Neural cell (in vitro differentiated cells): ENCODE measurements at regions not wholly inside any gene's neighbourhood (a gene's known extent, or its start where the extent isn't known, plus 50 kb on each side); places are given as distances from the start of the nearest gene placed in this dataset.

Experiments used
- H2AFZ ChIP-seq: fragments of 200-600, 300-800 bp; sonication (generic), shearing (Covaris generic); 2 replicates; pipeline ENCODE4 v1.6.0; 2014; ENCODE audit warnings: low read depth, mild to moderate bottlenecking, antibody characterized with exemption, low read length, moderate library complexity
- H3F3A ChIP-seq: fragments of 200-600 bp; shearing (Covaris generic); 2 replicates; pipeline ENCODE4 v1.6.1; 2016; ENCODE audit warnings: mild to moderate bottlenecking, moderate library complexity, mixed read lengths, antibody characterized with exemption, low read length; ENCODE audit not compliant: insufficient read depth, poor library complexity, severe bottlenecking
- H3K27ac ChIP-seq: fragments of 200-600, 300-800 bp; sonication (generic), shearing (Covaris generic); 2 replicates; pipeline ENCODE4 v1.5.1; 2014; ENCODE audit warnings: mild to moderate bottlenecking, low read length, moderate library complexity
- H3K27me3 ChIP-seq: fragments of 300-800, 200-600 bp; sonication (generic), shearing (Covaris generic); 2 replicates; pipeline ENCODE4 v1.6.0; 2014; ENCODE audit warnings: mild to moderate bottlenecking, low read depth, low read length, moderate library complexity; ENCODE audit not compliant: insufficient read depth
- H3K36me3 ChIP-seq: fragments of 300-800, 200-600 bp; sonication (generic), shearing (Covaris generic); 2 replicates; pipeline ENCODE4 v1.5.1; 2014; ENCODE audit warnings: mild to moderate bottlenecking, antibody characterized with exemption, low read length, moderate library complexity; ENCODE audit not compliant: insufficient read depth
- H3K4me2 ChIP-seq: fragments of 300-800, 200-600 bp; sonication (generic), shearing (Covaris generic); 2 replicates; pipeline ENCODE4 v1.6.0; 2014; ENCODE audit warnings: mild to moderate bottlenecking, low read length
- H3K4me3 ChIP-seq: fragments of 300-800, 200-600 bp; sonication (generic), shearing (Covaris generic); 2 replicates; pipeline ENCODE4 v1.5.1; 2014; ENCODE audit warnings: mild to moderate bottlenecking, low read length, moderate library complexity
- H3K79me2 ChIP-seq: fragments of 200-600 bp; shearing (Covaris generic); replicated peaks from 2 replicates; pipeline ENCODE4 v1.6.0; 2014; ENCODE audit warnings: mild to moderate bottlenecking, low read length, moderate library complexity; ENCODE audit not compliant: insufficient read depth
- H3K9ac ChIP-seq: fragments of 300-800, 200-600 bp; sonication (generic), shearing (Covaris generic); 2 replicates; pipeline ENCODE4 v1.6.1; 2016; ENCODE audit warnings: mild to moderate bottlenecking, low read length, mixed read lengths
- H3K9me2 ChIP-seq: fragments of 200-600 bp; shearing (Covaris generic); 2 replicates; pipeline ENCODE4 v1.6.1; 2016; ENCODE audit warnings: mild to moderate bottlenecking, low read length, mixed read lengths; ENCODE audit not compliant: insufficient read depth
- H3K9me3 ChIP-seq: fragments of 200-600, 300-800 bp; sonication (generic), shearing (Covaris generic); 2 replicates; pipeline ENCODE4 v1.6.1; 2016; ENCODE audit warnings: mild to moderate bottlenecking, mixed run types, low read length, moderate library complexity, mixed read lengths
- H4K20me1 ChIP-seq: fragments of 200-600 bp; shearing (Covaris generic); 2 replicates; pipeline ENCODE4 v1.6.1; 2016; ENCODE audit warnings: mild to moderate bottlenecking, mixed run types; ENCODE audit not compliant: insufficient read depth
- EP300 ChIP-seq: fragments of 450-650 bp; conservative IDR thresholded peaks from 2 replicates; pipeline ENCODE4 v1.6.1; 2014; ENCODE audit warnings: antibody characterized with exemption, mild to moderate bottlenecking, moderate library complexity; ENCODE audit not compliant: poor library complexity, severe bottlenecking
- EZH2 ChIP-seq: fragments of 200-600, 300-800 bp; shearing (Covaris generic), sonication (generic); IDR thresholded peaks from 2 replicates; pipeline ENCODE4 v1.6.1; 2014; ENCODE audit warnings: antibody characterized with exemption, low read length, borderline replicate concordance, mild to moderate bottlenecking; ENCODE audit not compliant: insufficient read depth, poor library complexity, severe bottlenecking
- MXI1 ChIP-seq: fragments of 450-650 bp; conservative IDR thresholded peaks from 2 replicates; pipeline ENCODE4 v1.6.1; 2014; ENCODE audit warnings: antibody characterized with exemption, mild to moderate bottlenecking; ENCODE audit not compliant: poor library complexity, severe bottlenecking
- POLR2AphosphoS5 ChIP-seq: IDR thresholded peaks from 2 replicates; pipeline ENCODE4 v1.6.1; 2012
- RAD21 ChIP-seq: fragments of 450-650 bp; conservative IDR thresholded peaks from 2 replicates; pipeline ENCODE4 v1.6.1; 2014; ENCODE audit warnings: antibody characterized with exemption, mild to moderate bottlenecking, moderate library complexity
- SMC3 ChIP-seq: fragments of 450-650 bp; conservative IDR thresholded peaks from 2 replicates; pipeline ENCODE4 v1.6.1; 2014; ENCODE audit warnings: antibody characterized with exemption, mild to moderate bottlenecking, moderate library complexity; ENCODE audit not compliant: poor library complexity
- TAF1 ChIP-seq: IDR thresholded peaks from 2 replicates; pipeline ENCODE4 v1.6.1; 2012; ENCODE audit warnings: low read depth
- TF ChIP-seq, protein P1 (sequence below): fragments of 450-650 bp; IDR thresholded peaks from 2 replicates; pipeline ENCODE4 v1.5.1; 2014; ENCODE audit warnings: antibody characterized with exemption, mild to moderate bottlenecking, moderate library complexity; ENCODE audit not compliant: poor library complexity, severe bottlenecking
- TF ChIP-seq, protein P2 (sequence below): IDR thresholded peaks from 2 replicates; pipeline ENCODE4 v1.6.1; 2012; ENCODE audit warnings: borderline replicate concordance

- H3K4me3 ChIP-seq, result no peak overlapping the region
- H3K9me2 ChIP-seq, result no peaks in the 10 kb centered on the region
- H3K9ac ChIP-seq, result no peak overlapping the region
- no peak overlapping the region for H3K4me2 ChIP-seq
- H2AFZ ChIP-seq, result no peak overlapping the region
- no peaks in the 10 kb centered on the region for H3F3A ChIP-seq
- no peaks in the 10 kb centered on the region for H3K79me2 ChIP-seq
- H4K20me1 ChIP-seq, result no peaks in the 10 kb centered on the region
- no peaks in the 10 kb centered on the region for H3K27me3 ChIP-seq
- no peaks in the 10 kb centered on the region for H3K36me3 ChIP-seq
- no peak overlapping the region for H3K27ac ChIP-seq
- no peak for TF ChIP-seq POLR2AphosphoS5
- no peak for TF ChIP-seq EP300
- no peak for TF ChIP-seq MXI1
- H3K9me3 ChIP-seq, result no peaks in the 10 kb centered on the region
Observed at GRCh38 chr7:13240349-13240748, 552.9 kb downstream of the ARL4A start.

DNA sequence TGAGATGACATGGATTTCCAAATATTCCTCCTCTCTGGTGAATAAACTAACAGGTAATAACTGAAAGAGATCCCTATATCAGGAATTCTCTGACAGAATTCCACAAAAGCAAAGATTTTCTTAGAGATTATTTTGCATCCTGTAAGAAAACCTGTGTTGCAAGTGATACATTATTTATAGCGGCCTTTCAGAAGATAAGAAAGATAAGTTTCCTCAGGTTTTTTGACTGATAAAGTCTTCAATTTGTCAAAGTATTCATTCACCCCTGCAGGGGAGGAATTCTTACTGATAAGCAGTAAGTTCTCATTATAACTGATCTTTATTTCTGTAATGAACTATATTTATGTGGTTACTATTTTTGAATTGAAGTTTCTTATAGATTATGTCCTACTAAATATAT is 554.0 kb downstream of the ARL4A start:
- Histone ChIP-seq H3K9me3 (no peaks in the 10 kb centered on the region), H3K27ac (no peak overlapping the region), H2AFZ (no peak overlapping the region), H3F3A (no peaks in the 10 kb centered on the region), H3K4me2 (no peak overlapping the region), H4K20me1 (no peaks in the 10 kb centered on the region), H3K36me3 (no peaks in the 10 kb centered on the region), H3K9me2 (no peaks in the 10 kb centered on the region), H3K9ac (no peak overlapping the region), H3K79me2 (no peaks in the 10 kb centered on the region), H3K4me3 (no peak overlapping the region), H3K27me3 (no peaks in the 10 kb centered on the region)
- TF ChIP-seq SMC3 (no peak), EP300 (no peak), EZH2 (no peak), TAF1 (no peak), MXI1 (no peak), POLR2AphosphoS5 (no peak), RAD21 (no peak)
- TF ChIP-seq, protein P1, sequence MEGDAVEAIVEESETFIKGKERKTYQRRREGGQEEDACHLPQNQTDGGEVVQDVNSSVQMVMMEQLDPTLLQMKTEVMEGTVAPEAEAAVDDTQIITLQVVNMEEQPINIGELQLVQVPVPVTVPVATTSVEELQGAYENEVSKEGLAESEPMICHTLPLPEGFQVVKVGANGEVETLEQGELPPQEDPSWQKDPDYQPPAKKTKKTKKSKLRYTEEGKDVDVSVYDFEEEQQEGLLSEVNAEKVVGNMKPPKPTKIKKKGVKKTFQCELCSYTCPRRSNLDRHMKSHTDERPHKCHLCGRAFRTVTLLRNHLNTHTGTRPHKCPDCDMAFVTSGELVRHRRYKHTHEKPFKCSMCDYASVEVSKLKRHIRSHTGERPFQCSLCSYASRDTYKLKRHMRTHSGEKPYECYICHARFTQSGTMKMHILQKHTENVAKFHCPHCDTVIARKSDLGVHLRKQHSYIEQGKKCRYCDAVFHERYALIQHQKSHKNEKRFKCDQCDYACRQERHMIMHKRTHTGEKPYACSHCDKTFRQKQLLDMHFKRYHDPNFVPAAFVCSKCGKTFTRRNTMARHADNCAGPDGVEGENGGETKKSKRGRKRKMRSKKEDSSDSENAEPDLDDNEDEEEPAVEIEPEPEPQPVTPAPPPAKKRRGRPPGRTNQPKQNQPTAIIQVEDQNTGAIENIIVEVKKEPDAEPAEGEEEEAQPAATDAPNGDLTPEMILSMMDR, result no peak
- TF ChIP-seq, protein P2, sequence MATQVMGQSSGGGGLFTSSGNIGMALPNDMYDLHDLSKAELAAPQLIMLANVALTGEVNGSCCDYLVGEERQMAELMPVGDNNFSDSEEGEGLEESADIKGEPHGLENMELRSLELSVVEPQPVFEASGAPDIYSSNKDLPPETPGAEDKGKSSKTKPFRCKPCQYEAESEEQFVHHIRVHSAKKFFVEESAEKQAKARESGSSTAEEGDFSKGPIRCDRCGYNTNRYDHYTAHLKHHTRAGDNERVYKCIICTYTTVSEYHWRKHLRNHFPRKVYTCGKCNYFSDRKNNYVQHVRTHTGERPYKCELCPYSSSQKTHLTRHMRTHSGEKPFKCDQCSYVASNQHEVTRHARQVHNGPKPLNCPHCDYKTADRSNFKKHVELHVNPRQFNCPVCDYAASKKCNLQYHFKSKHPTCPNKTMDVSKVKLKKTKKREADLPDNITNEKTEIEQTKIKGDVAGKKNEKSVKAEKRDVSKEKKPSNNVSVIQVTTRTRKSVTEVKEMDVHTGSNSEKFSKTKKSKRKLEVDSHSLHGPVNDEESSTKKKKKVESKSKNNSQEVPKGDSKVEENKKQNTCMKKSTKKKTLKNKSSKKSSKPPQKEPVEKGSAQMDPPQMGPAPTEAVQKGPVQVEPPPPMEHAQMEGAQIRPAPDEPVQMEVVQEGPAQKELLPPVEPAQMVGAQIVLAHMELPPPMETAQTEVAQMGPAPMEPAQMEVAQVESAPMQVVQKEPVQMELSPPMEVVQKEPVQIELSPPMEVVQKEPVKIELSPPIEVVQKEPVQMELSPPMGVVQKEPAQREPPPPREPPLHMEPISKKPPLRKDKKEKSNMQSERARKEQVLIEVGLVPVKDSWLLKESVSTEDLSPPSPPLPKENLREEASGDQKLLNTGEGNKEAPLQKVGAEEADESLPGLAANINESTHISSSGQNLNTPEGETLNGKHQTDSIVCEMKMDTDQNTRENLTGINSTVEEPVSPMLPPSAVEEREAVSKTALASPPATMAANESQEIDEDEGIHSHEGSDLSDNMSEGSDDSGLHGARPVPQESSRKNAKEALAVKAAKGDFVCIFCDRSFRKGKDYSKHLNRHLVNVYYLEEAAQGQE, result no peak

- Histone ChIP-seq H3K27me3 (no peaks in the 10 kb centered on the region), H3K9me3 (no peaks in the 10 kb centered on the region), H3K27ac (no peak overlapping the region), H3K9me2 (no peaks in the 10 kb centered on the region), H3K36me3 (no peaks in the 10 kb centered on the region), H3K9ac (no peak overlapping the region), H3K79me2 (no peaks in the 10 kb centered on the region), H4K20me1 (no peaks in the 10 kb centered on the region), H3K4me3 (no peak overlapping the region), H3F3A (no peaks in the 10 kb centered on the region), H3K4me2 (no peak overlapping the region), H2AFZ (no peak overlapping the region)
- no peak for TF ChIP-seq TAF1
Observed at GRCh38 chr7:13257661-13258060, 570.2 kb downstream of the ARL4A start.
